ENCODE measurements at regions not wholly inside any gene's neighbourhood (a gene's known extent, or its start where the extent isn't known, plus 50 kb on each side); places are given as distances from the start of the nearest gene placed in this dataset.

DNA sequence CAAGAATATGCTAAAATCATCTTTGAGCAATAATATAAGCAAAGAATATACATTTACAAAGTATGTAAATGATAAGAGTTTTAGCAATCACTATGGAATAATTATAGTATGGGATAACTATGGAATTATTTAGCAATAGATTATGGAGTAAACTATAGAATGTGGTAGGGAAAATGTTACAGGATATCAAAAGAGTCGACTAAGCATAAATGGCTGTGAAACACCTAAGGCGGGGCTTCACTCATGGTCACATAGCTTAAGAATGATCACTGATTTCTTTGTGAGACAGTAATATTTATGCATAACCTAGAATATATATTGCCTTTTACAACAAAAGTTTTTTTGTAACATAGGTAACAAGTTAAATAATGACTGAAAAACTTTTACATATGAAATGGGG is 2049.7 kb downstream of the ARAP2 start:
- H3K27ac ChIP-seq: no peak overlapping the region
- no peak for TF ChIP-seq ZFX (IDR thresholded peaks at IDR 0.05; ENCODE audit: borderline replicate concordance)
- TF ChIP-seq, protein P1, sequence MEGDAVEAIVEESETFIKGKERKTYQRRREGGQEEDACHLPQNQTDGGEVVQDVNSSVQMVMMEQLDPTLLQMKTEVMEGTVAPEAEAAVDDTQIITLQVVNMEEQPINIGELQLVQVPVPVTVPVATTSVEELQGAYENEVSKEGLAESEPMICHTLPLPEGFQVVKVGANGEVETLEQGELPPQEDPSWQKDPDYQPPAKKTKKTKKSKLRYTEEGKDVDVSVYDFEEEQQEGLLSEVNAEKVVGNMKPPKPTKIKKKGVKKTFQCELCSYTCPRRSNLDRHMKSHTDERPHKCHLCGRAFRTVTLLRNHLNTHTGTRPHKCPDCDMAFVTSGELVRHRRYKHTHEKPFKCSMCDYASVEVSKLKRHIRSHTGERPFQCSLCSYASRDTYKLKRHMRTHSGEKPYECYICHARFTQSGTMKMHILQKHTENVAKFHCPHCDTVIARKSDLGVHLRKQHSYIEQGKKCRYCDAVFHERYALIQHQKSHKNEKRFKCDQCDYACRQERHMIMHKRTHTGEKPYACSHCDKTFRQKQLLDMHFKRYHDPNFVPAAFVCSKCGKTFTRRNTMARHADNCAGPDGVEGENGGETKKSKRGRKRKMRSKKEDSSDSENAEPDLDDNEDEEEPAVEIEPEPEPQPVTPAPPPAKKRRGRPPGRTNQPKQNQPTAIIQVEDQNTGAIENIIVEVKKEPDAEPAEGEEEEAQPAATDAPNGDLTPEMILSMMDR (IDR thresholded peaks at IDR 0.05): no peak

DNA sequence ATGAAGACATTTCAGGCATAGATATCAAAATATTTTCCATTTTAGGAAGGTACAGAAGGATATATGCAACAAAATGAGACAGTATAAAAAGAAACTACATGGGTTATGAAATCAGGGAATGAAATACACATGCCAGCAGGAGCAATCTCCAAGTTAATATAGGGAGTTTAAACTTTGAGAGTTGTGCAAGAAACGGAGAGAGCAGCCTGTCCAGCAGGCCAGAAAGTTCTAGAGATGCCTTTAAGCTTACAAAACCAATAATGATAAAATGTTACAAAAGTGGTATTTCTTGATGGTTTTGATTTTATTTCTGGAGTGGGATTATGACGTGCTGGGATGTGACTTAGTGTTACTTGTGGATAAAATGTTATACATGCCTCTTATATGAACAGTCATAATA is 2047.9 kb downstream of the ARAP2 start:
- H3K27ac ChIP-seq: no peak overlapping the region
- TF ChIP-seq, protein P1 (IDR thresholded peaks at IDR 0.05): no peak
- TF ChIP-seq ZFX (IDR thresholded peaks at IDR 0.05; ENCODE audit: borderline replicate concordance): no peak

DNA sequence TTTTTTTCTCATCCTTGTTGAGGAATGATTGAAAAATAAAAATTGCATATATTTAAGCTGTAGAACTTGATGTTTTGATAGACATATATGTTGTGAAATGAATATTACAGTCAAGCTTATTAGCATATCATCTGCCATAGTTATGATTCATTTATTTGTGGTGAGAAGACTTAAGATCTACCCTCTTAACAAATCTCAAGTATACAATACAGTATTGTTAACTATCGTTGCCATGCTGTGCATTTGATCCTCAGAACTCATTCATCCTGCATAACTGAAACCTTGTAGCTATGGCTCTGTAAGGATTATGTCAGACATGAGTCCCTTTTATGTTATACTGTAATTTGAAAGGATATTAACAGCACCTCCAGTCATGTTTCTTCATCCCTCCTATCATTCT is 2045.3 kb downstream of the ARAP2 start:
- H3K27ac ChIP-seq: no peak overlapping the region
- no peak for TF ChIP-seq ZFX (IDR thresholded peaks at IDR 0.05; ENCODE audit: borderline replicate concordance)

DNA sequence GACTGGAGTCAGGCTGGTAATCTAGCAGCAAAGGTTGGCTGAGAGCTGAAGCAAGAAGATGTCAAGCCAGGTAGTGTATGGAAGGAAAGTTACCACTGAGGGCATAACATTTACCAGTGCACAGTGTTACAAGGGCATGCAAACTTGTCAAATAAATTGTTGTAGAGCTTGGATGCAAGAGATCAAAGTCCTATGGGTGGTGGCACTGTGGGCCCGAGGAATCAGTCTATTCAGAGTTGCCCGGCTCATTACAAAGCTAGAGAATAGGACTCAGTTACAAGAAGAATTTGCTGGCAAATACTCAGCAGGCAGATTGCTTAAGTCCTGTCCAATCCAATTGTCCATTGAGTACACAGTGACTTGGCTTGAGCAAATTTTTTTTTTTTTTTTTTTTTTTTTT is 2043.8 kb downstream of the ARAP2 start:
- no peak overlapping the region for H3K27ac ChIP-seq
- no peak for TF ChIP-seq ZFX (IDR thresholded peaks at IDR 0.05; ENCODE audit: borderline replicate concordance)
- TF ChIP-seq, protein P1 (IDR thresholded peaks at IDR 0.05): no peak

DNA sequence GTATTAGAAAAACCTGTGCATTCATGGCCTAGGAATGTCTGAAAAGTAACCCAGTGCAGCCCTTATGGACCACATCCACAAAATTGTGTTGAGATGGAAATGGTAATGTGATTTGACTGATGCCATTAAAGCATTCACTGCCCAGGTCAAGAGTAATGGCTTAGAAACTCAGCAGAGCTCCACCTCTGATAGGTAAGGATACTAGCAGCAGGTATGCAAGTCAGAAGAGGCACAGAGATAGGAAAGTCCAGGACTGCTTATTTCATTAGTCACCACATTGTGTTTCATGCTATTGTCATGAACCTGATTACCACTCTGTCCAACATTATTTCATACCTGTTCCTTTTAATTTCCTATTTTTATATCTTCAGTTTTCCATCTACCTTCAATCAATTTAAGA is 2042.2 kb downstream of the ARAP2 start:
- H3K27ac ChIP-seq: no peak overlapping the region
- TF ChIP-seq ZFX (IDR thresholded peaks at IDR 0.05; ENCODE audit: borderline replicate concordance): no peak
- TF ChIP-seq, protein P1 (IDR thresholded peaks at IDR 0.05): no peak

DNA sequence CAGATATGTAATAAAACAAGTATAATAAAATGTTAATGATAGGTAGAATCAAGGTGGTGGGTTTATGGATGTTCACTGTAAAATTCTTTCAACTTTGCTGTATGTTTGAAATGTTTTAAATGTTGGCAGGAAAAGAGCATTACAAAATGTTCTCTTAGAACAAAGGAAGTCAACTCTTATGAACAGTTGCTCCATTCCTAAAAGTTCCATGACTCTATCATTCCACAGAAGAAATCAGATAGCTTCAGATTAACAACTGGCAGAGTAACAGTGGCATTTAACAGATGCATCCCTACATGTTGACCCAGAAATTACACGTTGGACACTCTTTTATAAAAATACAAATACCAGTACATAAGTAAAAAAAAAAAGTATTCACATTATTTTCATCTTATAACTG is 2023.7 kb downstream of the ARAP2 start:
- TF ChIP-seq ZFX (IDR thresholded peaks at IDR 0.05; ENCODE audit: borderline replicate concordance): no peak
- TF ChIP-seq, protein P1 (IDR thresholded peaks at IDR 0.05): no peak
- no peak overlapping the region for H3K27ac ChIP-seq

DNA sequence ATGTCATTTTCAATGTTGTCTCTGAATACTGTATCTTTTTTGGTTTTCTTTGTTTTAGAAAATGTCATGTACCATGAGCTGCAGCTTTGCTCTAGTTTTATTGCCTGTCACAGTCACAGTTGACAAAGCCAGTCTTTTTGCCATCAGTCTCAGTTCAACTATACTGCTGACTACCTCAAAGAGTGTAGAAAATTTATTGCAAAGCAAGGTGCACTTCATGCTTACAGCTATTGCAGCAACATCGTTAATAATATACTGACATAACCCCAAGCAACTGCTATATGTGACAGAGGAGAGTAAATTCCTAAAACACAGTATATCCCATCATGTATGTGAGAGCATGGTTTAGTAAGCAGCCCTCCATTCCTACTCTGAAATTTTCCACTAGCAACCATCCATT is 2022.3 kb downstream of the ARAP2 start:
- H3K27ac ChIP-seq: no peak overlapping the region
- TF ChIP-seq, protein P1 (IDR thresholded peaks at IDR 0.05): no peak
- TF ChIP-seq ZFX (IDR thresholded peaks at IDR 0.05; ENCODE audit: borderline replicate concordance): no peak

DNA sequence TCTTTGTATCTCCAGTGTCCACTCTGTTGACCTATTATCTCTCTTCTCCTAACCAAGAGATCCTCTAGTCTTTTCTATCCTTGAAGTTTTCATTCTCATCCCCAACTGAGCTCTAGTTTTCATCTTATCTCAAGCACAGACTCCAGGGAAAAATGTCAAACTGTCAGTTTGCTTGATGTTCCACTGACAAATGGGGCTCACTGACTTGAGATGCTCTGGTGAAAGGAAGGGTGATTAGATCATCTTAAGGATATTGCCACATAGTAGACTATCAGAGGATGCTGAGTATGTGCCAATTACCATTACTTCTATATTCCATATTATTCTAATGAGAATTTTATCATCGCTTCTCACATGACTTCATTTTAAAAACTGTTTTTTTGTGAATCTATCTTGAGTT is 2008.2 kb downstream of the ARAP2 start:
- TF ChIP-seq, protein P1 (IDR thresholded peaks at IDR 0.05): no peak
- no peak for TF ChIP-seq ZFX (IDR thresholded peaks at IDR 0.05; ENCODE audit: borderline replicate concordance)
- no peak overlapping the region for H3K27ac ChIP-seq

Measured in 22Rv1 (cell line).